HCT116 (cell line): ENCODE measurements at regions not wholly inside any gene's neighbourhood (a gene's known extent, or its start where the extent isn't known, plus 50 kb on each side); places are given as distances from the start of the nearest gene placed in this dataset.

Source experiments
- ATAC-seq: fragments of 200-7000 bp; cut with Tn5 transposase; 2 replicates; pipeline ENCODE4 v1.9.1; 2020; ENCODE audit warnings: mild to moderate bottlenecking, moderate library complexity
- BruUV-seq: library from RNA; stranded (reverse); fragments of 400-500 nt; replicated peaks from 2 replicates; lab custom pipeline; 2021; lab: Mats Ljungman, UMichigan
- CTCF ChIA-PET: fragments of 300-600 bp; sonication (Branson Sonifier 250); formaldehyde crosslinking; loops from one replicate; lab custom pipeline; 2021; ENCODE audit warnings: antibody characterized with exemption; lab: Charles Lee
- POLR2A ChIA-PET: fragments of 300-600, 350-600 bp; sonication (Branson Sonifier 250); formaldehyde crosslinking; loops from one replicate; lab custom pipeline; 2021; ENCODE audit warnings: antibody characterized with exemption; lab: Charles Lee
- RAD21 ChIA-PET, 2 experiments: fragments of 300-600 bp; sonication (Branson Sonifier 250); formaldehyde crosslinking; loops; one replicate each; lab custom pipeline; 2023; ENCODE audit warnings: low total read pairs in 2 of 2; ENCODE audit not compliant: uncharacterized antibody in 2 of 2, unreplicated experiment in 2 of 2, low non-redundant PET in 1 of 2; lab: Charles Lee
- DNase-seq: peaks from one replicate; pipeline ENCODE4 v3.0.0-alpha.2; 2010; ENCODE audit warnings: low read depth, low spot score
- H2AFZ ChIP-seq: fragments of 200-600 bp; shearing (Covaris generic), sonication (generic); 2 replicates; pipeline ENCODE4 v1.6.1; 2017; ENCODE audit warnings: low read depth, mixed run types, mixed read lengths, antibody characterized with exemption, low read length; ENCODE audit not compliant: poor library complexity, severe bottlenecking
- H3K27ac ChIP-seq: 2 replicates; pipeline ENCODE4 v1.5.1; 2012; ENCODE audit warnings: low read depth, low read length
- H3K27me3 ChIP-seq: fragments of 200-600 bp; sonication (generic); 2 replicates; pipeline ENCODE4 v1.6.1; 2016; ENCODE audit warnings: mixed run types, low read length, mixed read lengths; ENCODE audit not compliant: insufficient read depth
- H3K36me3 ChIP-seq, 2 experiments: fragments of 200-500 bp in 1 of 2; fragments of 200-600 bp in 1 of 2; sonication (Bioruptor generic) in 1 of 2; sonication (generic) in 1 of 2; 2 replicates each; pipeline versions ENCODE4 v1.5.1 to v1.6.1; 2014 to 2016; ENCODE audit warnings: low read length in 2 of 2, inconsistent platforms in 1 of 2, mixed read lengths in 1 of 2, mixed run types in 1 of 2; ENCODE audit not compliant: insufficient read depth in 2 of 2, control insufficient read depth in 1 of 2
- H3K4me1 ChIP-seq, 2 experiments: fragments of 200-600 bp in 1 of 2; sonication (generic) in 1 of 2; 2 replicates each; pipeline versions ENCODE4 v1.5.1 to v1.6.1; 2012 to 2017; ENCODE audit warnings: low read length in 2 of 2, inconsistent platforms in 1 of 2, mild to moderate bottlenecking in 1 of 2, mixed read lengths in 1 of 2, mixed run types in 1 of 2, moderate library complexity in 1 of 2; ENCODE audit not compliant: insufficient read depth in 2 of 2, control insufficient read depth in 1 of 2
- H3K4me2 ChIP-seq: fragments of 200-600 bp; sonication (generic); 2 replicates; pipeline ENCODE4 v1.6.1; 2017; ENCODE audit warnings: mixed run types, low read length, mixed read lengths
- H3K4me3 ChIP-seq, 2 experiments: fragments of 200-600 bp in 1 of 2; sonication (generic) in 1 of 2; replicated peaks in 1 of 2; 2 replicates each; pipeline ENCODE4 v1.5.1; 2011 to 2016; ENCODE audit warnings: low read length in 2 of 2, control low read depth in 1 of 2, low read depth in 1 of 2, mild to moderate bottlenecking in 1 of 2, mixed read lengths in 1 of 2, mixed run types in 1 of 2
- H3K79me2 ChIP-seq: fragments of 200-600 bp; sonication (generic); 2 replicates; pipeline ENCODE4 v1.6.1; 2017; ENCODE audit warnings: mild to moderate bottlenecking, mixed run types, low read length, moderate library complexity, mixed read lengths; ENCODE audit not compliant: insufficient read depth
- H3K9ac ChIP-seq: fragments of 200-600 bp; sonication (generic); 2 replicates; pipeline ENCODE4 v1.6.1; 2016; ENCODE audit warnings: low read length, mixed read lengths
- H3K9me2 ChIP-seq: fragments of 200-600 bp; sonication (generic), shearing (Covaris generic); 2 replicates; pipeline ENCODE4 v1.6.1; 2017; ENCODE audit warnings: mixed run types, mild to moderate bottlenecking, moderate library complexity; ENCODE audit not compliant: insufficient read depth
- H3K9me3 ChIP-seq, 2 experiments: fragments of 200-500 bp in 1 of 2; fragments of 200-600 bp in 1 of 2; sonication (Bioruptor generic) in 1 of 2; sonication (generic) in 1 of 2; 2 replicates each; pipeline ENCODE4 v1.6.1; 2014 to 2017; ENCODE audit warnings: low read length in 2 of 2, mixed read lengths in 2 of 2, inconsistent platforms in 1 of 2, low read depth in 1 of 2, mild to moderate bottlenecking in 1 of 2, mixed run types in 1 of 2, moderate library complexity in 1 of 2; ENCODE audit not compliant: control insufficient read depth in 1 of 2, insufficient read depth in 1 of 2
- H4K20me1 ChIP-seq: fragments of 200-600 bp; sonication (generic), shearing (Covaris generic); 2 replicates; pipeline ENCODE4 v1.6.1; 2017; ENCODE audit warnings: mixed run types, mild to moderate bottlenecking, moderate library complexity; ENCODE audit not compliant: insufficient read depth
- CBX3 ChIP-seq: IDR thresholded peaks from 2 replicates; pipeline ENCODE4 v1.6.1; 2012; ENCODE audit warnings: low read depth
- CEBPB ChIP-seq: IDR thresholded peaks from 2 replicates; pipeline ENCODE4 v1.6.1; 2012; ENCODE audit warnings: low read depth
- CTCF ChIP-seq, 3 experiments: fragments of 200-600 bp in 1 of 3; sonication (generic) in 1 of 3; IDR thresholded peaks in 2 of 3; conservative IDR thresholded peaks in 1 of 3; 2 replicates each; pipeline ENCODE4 v1.5.1; 2012 to 2017; ENCODE audit warnings: low read depth in 2 of 3, low read length in 2 of 3, antibody characterized with exemption in 1 of 3, borderline replicate concordance in 1 of 3, control low read depth in 1 of 3, mild to moderate bottlenecking in 1 of 3, mixed read lengths in 1 of 3, mixed run types in 1 of 3, moderate library complexity in 1 of 3; ENCODE audit not compliant: insufficient read depth in 1 of 3
- EGR1 ChIP-seq: IDR thresholded peaks from 2 replicates; pipeline ENCODE4 v1.6.1; 2012; ENCODE audit warnings: low read depth
- ELF1 ChIP-seq: IDR thresholded peaks from 2 replicates; pipeline ENCODE4 v1.6.1; 2012; ENCODE audit warnings: low read depth, borderline replicate concordance
- EZH2 ChIP-seq: fragments of 200-600 bp; sonication (generic); IDR thresholded peaks from 2 replicates; pipeline ENCODE4 v1.6.1; 2017; ENCODE audit warnings: antibody characterized with exemption, mixed run types
- EZH2phosphoT487 ChIP-seq: fragments of 200-600 bp; IDR thresholded peaks from 2 replicates; pipeline ENCODE4 v1.6.1; 2018; ENCODE audit warnings: antibody characterized with exemption, borderline replicate concordance
- FOSL1 ChIP-seq: IDR thresholded peaks from 2 replicates; pipeline ENCODE4 v1.6.1; 2012; ENCODE audit warnings: low read depth
- MAX ChIP-seq: IDR thresholded peaks from 2 replicates; pipeline ENCODE4 v1.6.1; 2012
- POLR2A ChIP-seq: IDR thresholded peaks from 2 replicates; pipeline ENCODE4 v1.7.0; 2011; ENCODE audit warnings: borderline replicate concordance; ENCODE audit not compliant: insufficient read depth, insufficient read length; ENCODE audit errors: extremely low read depth
- POLR2AphosphoS5 ChIP-seq: IDR thresholded peaks from 2 replicates; pipeline ENCODE4 v1.6.1; 2011; ENCODE audit warnings: mild to moderate bottlenecking, low read depth, low read length, moderate library complexity
- REST ChIP-seq: IDR thresholded peaks from 2 replicates; pipeline ENCODE4 v1.6.1; 2012; ENCODE audit warnings: low read depth
- SRF ChIP-seq: IDR thresholded peaks from 2 replicates; pipeline ENCODE4 v1.6.1; 2012; ENCODE audit warnings: low read depth
- TCF7L2 ChIP-seq: IDR thresholded peaks from 2 replicates; pipeline ENCODE4 v1.7.0; 2011; ENCODE audit warnings: borderline replicate concordance, inconsistent platforms; ENCODE audit not compliant: insufficient read depth, insufficient read length; ENCODE audit errors: extremely low read depth
- ZFX ChIP-seq: fragments of 450-650 bp; IDR thresholded peaks from 2 replicates; pipeline ENCODE4 v1.6.1; 2017
- intact Hi-C: fragments of 100-400 bp; cut with micrococcal nuclease; formaldehyde crosslinking; loops from 2 replicates; pipeline ENCODE4 v1.10.0; 2022

GRCh38 chr20:39910536-39910935 lies 778.5 kb downstream of the MAFB start:
- no peak overlapping the region for H3K4me2 ChIP-seq
- no peak for ATAC-seq
- intact Hi-C loops, result no loop called here
- TF ChIP-seq SRF, result no peak
- TF ChIP-seq CBX3, result no peak
- no peak for TF ChIP-seq FOSL1
- no peak for TF ChIP-seq CEBPB
- no peak for TF ChIP-seq MAX
- peaks cover 0 to 11% of the 10 kb centered on the region in 2 experiments; a peak in 2 of 4 replicates for H3K9me3 ChIP-seq
- no peak overlapping the region for H3K4me3 ChIP-seq
- ChIA-PET POLR2A (no interaction called here), RAD21 (no interaction called here), CTCF (no interaction called here)
- no peaks in the 10 kb centered on the region for H3K4me1 ChIP-seq
- no peak overlapping the region for H3K27ac ChIP-seq
- no peaks in the 10 kb centered on the region for H3K27me3 ChIP-seq
- H4K20me1 ChIP-seq, result no peaks in the 10 kb centered on the region
- no peak overlapping the region for H3K9ac ChIP-seq
- H2AFZ ChIP-seq, result no peak overlapping the region
- BruUV-seq, result no TSS peak
- no peak for DNase-seq
- H3K9me2 ChIP-seq, result no peaks in the 10 kb centered on the region
- H3K79me2 ChIP-seq, result no peaks in the 10 kb centered on the region
- H3K36me3 ChIP-seq, result no peaks in the 10 kb centered on the region

- Histone ChIP-seq H2AFZ (no peak overlapping the region), H3K27ac (no peak overlapping the region), H4K20me1 (no peaks in the 10 kb centered on the region), H3K4me2 (no peak overlapping the region), H3K4me3 (no peak overlapping the region), H3K9me2 (no peaks in the 10 kb centered on the region), H3K27me3 (no peaks in the 10 kb centered on the region), H3K9me3 (peaks cover 0 to 11% of the 10 kb centered on the region in 2 experiments; a peak in 2 of 4 replicates), H3K4me1 (no peaks in the 10 kb centered on the region), H3K79me2 (no peaks in the 10 kb centered on the region), H3K36me3 (no peaks in the 10 kb centered on the region), H3K9ac (no peak overlapping the region)
- no peak for ATAC-seq
- TF ChIP-seq EGR1 (no peak), SRF (no peak), CEBPB (no peak), POLR2AphosphoS5 (no peak), EZH2phosphoT487 (no peak), ELF1 (no peak), EZH2 (no peak), REST (no peak), TCF7L2 (no peak), ZFX (no peak), MAX (no peak), CTCF (IDR thresholded peaks at IDR 0.05 in 2 of 3, conservative IDR thresholded peaks at IDR 0.05 in 1 of 3; ENCODE audit: borderline replicate concordance in 1 of 3, insufficient read depth in 1 of 3, low read depth in 2 of 3, low read length in 2 of 3) (no peak), POLR2A (no peak)
- ChIA-PET RAD21 (no interaction called here), POLR2A (no interaction called here), CTCF (no interaction called here)
- intact Hi-C loops, result no loop called here
- DNase-seq, result no peak
- no TSS peak for BruUV-seq
Observed at GRCh38 chr20:39909447-39909846, 779.6 kb downstream of the MAFB start.
